H1 (cell line): ENCODE measurements at regions not wholly inside any gene's neighbourhood (a gene's known extent, or its start where the extent isn't known, plus 50 kb on each side); places are given as distances from the start of the nearest gene placed in this dataset.

Experiments
- CTCF ChIA-PET: fragments of 300-600 bp; sonication (Branson Sonifier 250); formaldehyde crosslinking; loops from one replicate; lab custom pipeline; 2021; ENCODE audit not compliant: partially characterized antibody; lab: Charles Lee
- POLR2A ChIA-PET: fragments of 300-600 bp; sonication (Branson Sonifier 250); formaldehyde crosslinking; loops from one replicate; lab custom pipeline; 2021; ENCODE audit warnings: inconsistent platforms; ENCODE audit not compliant: partially characterized antibody; lab: Charles Lee
- DNase-seq, 2 experiments: peaks; one replicate each; pipeline versions ENCODE4 v3.0.0 to v3.0.0-alpha.2; 2010 to 2022; ENCODE audit warnings: low spot score in 2 of 2, low read depth in 1 of 2, mixed read lengths in 1 of 2
- FAIRE-seq: peaks from 2 replicates; lab custom pipeline; 2011; peaks lifted over from hg19 to GRCh38; lab: Jason Lieb, UNC
- H2AFZ ChIP-seq: 2 replicates; pipeline ENCODE4 v1.8.1; 2012; ENCODE audit warnings: low read length, inconsistent platforms
- H2AK5ac ChIP-seq: 2 replicates; pipeline ENCODE4 v1.6.1; 2013; ENCODE audit warnings: low read depth, low read length
- H2BK120ac ChIP-seq: replicated peaks from 2 replicates; pipeline ENCODE3; 2013; ENCODE audit warnings: low read depth, low read length, inconsistent platforms
- H2BK12ac ChIP-seq: 2 replicates; pipeline ENCODE4 v1.6.1; 2013; ENCODE audit warnings: low read depth, low read length
- H2BK15ac ChIP-seq: 2 replicates; pipeline ENCODE4 v1.6.1; 2013; ENCODE audit warnings: low read length
- H2BK20ac ChIP-seq: 2 replicates; pipeline ENCODE4 v1.6.1; 2013; ENCODE audit warnings: low read length
- H2BK5ac ChIP-seq: 2 replicates; pipeline ENCODE4 v1.6.1; 2013; ENCODE audit warnings: low read depth, low read length
- H3K14ac ChIP-seq: 2 replicates; pipeline ENCODE4 v1.6.1; 2013; ENCODE audit warnings: inconsistent platforms; ENCODE audit not compliant: insufficient read length
- H3K18ac ChIP-seq: 2 replicates; pipeline ENCODE4 v1.6.1; 2013; ENCODE audit warnings: low read length; ENCODE audit errors: extremely low read depth
- H3K23ac ChIP-seq: 2 replicates; pipeline ENCODE4 v1.6.1; 2013; ENCODE audit warnings: inconsistent platforms; ENCODE audit not compliant: insufficient read length
- H3K23me2 ChIP-seq: 2 replicates; pipeline ENCODE4 v1.6.1; 2013; ENCODE audit warnings: low read depth, low read length
- H3K27ac ChIP-seq: 2 replicates; pipeline ENCODE4 v1.6.1; 2011; ENCODE audit warnings: low read depth, low read length, inconsistent platforms
- H3K27me3 ChIP-seq, 4 experiments: replicated peaks in 1 of 4; 1 replicate in 1 of 4; 2 replicates in 3 of 4; pipeline versions ENCODE4 v1.6.1 to v1.8.1; 2011 to 2013; ENCODE audit warnings: low read length in 3 of 4, mild to moderate bottlenecking in 3 of 4, inconsistent platforms in 2 of 4, mixed read lengths in 2 of 4, moderate library complexity in 1 of 4; ENCODE audit not compliant: control insufficient read depth in 3 of 4, insufficient read depth in 3 of 4; ENCODE audit errors: extremely low read depth in 1 of 4
- H3K36me3 ChIP-seq, 4 experiments: 2 replicates each; pipeline versions ENCODE4 v1.6.1 to v1.8.1; 2011 to 2013; ENCODE audit warnings: mild to moderate bottlenecking in 4 of 4, low read length in 3 of 4, moderate library complexity in 2 of 4, control low read depth in 1 of 4, inconsistent platforms in 1 of 4; ENCODE audit not compliant: insufficient read depth in 4 of 4, control insufficient read depth in 2 of 4
- H3K4ac ChIP-seq: replicated peaks from 2 replicates; pipeline ENCODE3; 2013; ENCODE audit warnings: low read length, low read depth, mixed read lengths, inconsistent platforms; ENCODE audit not compliant: insufficient read length
- H3K4me1 ChIP-seq, 4 experiments: replicated peaks in 1 of 4; 1 replicate in 1 of 4; 2 replicates in 3 of 4; pipeline versions ENCODE4 v1.6.1 to v1.8.1; 2011 to 2013; ENCODE audit warnings: low read length in 3 of 4, inconsistent platforms in 2 of 4, mixed read lengths in 1 of 4; ENCODE audit not compliant: insufficient read depth in 4 of 4, control insufficient read depth in 3 of 4
- H3K4me2 ChIP-seq, 2 experiments: 2 replicates each; pipeline versions ENCODE4 v1.6.1 to v1.8.1; 2011 to 2013; ENCODE audit warnings: low read depth in 2 of 2, low read length in 2 of 2, control low read depth in 1 of 2, inconsistent platforms in 1 of 2, mild to moderate bottlenecking in 1 of 2; ENCODE audit not compliant: insufficient read depth in 1 of 2
- H3K4me3 ChIP-seq, 4 experiments: fragments of 200-600, 300-600 bp in 1 of 4; sonication (generic), shearing (Covaris generic), sonication (Bioruptor Twin) in 1 of 4; 2 replicates each; pipeline versions ENCODE4 v1.5.1 to v1.8.1; 2011 to 2016; ENCODE audit warnings: low read length in 4 of 4, low read depth in 3 of 4, control low read depth in 2 of 4, inconsistent platforms in 2 of 4, mild to moderate bottlenecking in 2 of 4, mixed read lengths in 1 of 4, moderate library complexity in 1 of 4; ENCODE audit not compliant: insufficient read depth in 2 of 4; ENCODE audit errors: extremely low read depth in 1 of 4
- H3K56ac ChIP-seq: replicated peaks from 2 replicates; pipeline ENCODE3; 2013; ENCODE audit warnings: low read depth, mild to moderate bottlenecking, mixed read lengths, low read length, inconsistent platforms; ENCODE audit not compliant: insufficient read length
- H3K79me1 ChIP-seq: 2 replicates; pipeline ENCODE4 v1.6.1; 2013; ENCODE audit warnings: low read depth, low read length, control low read depth
- H3K79me2 ChIP-seq, 2 experiments: 2 replicates each; pipeline versions ENCODE4 v1.6.1 to v1.8.1; 2012 to 2013; ENCODE audit warnings: low read length in 2 of 2, mild to moderate bottlenecking in 2 of 2, inconsistent platforms in 1 of 2; ENCODE audit not compliant: insufficient read depth in 2 of 2, control insufficient read depth in 1 of 2
- H3K9ac ChIP-seq, 4 experiments: replicated peaks in 1 of 4; 1 replicate in 1 of 4; 2 replicates in 3 of 4; pipeline versions ENCODE4 v1.6.1 to v1.8.1; 2011 to 2013; ENCODE audit warnings: low read depth in 3 of 4, low read length in 3 of 4, control low read depth in 2 of 4, mild to moderate bottlenecking in 2 of 4, moderate library complexity in 2 of 4, inconsistent platforms in 1 of 4; ENCODE audit errors: extremely low read depth in 1 of 4
- H3K9me3 ChIP-seq, 2 experiments: 2 replicates each; pipeline versions ENCODE4 v1.6.1 to v1.8.1; 2012 to 2013; ENCODE audit warnings: mild to moderate bottlenecking in 2 of 2, moderate library complexity in 2 of 2, control low read depth in 1 of 2, inconsistent platforms in 1 of 2, low read depth in 1 of 2, low read length in 1 of 2, mixed read lengths in 1 of 2; ENCODE audit not compliant: insufficient read depth in 2 of 2
- H4K20me1 ChIP-seq, 2 experiments: replicated peaks in 1 of 2; 2 replicates each; pipeline versions ENCODE3 to v1.8.1; 2011 to 2013; ENCODE audit warnings: inconsistent platforms in 2 of 2, low read length in 2 of 2, mild to moderate bottlenecking in 1 of 2; ENCODE audit not compliant: insufficient read depth in 2 of 2, control insufficient read depth in 1 of 2
- H4K5ac ChIP-seq: 2 replicates; pipeline ENCODE4 v1.6.1; 2013; ENCODE audit warnings: low read length, low read depth, mixed read lengths, inconsistent platforms; ENCODE audit not compliant: insufficient read length
- H4K8ac ChIP-seq: 2 replicates; pipeline ENCODE4 v1.8.0; 2013; ENCODE audit warnings: mild to moderate bottlenecking, moderate library complexity, low read length, inconsistent platforms; ENCODE audit not compliant: insufficient read depth; ENCODE audit errors: extremely low read depth
- H4K91ac ChIP-seq: replicated peaks from 2 replicates; pipeline ENCODE3; 2013; ENCODE audit warnings: low read length, mixed read lengths, inconsistent platforms; ENCODE audit not compliant: insufficient read length
- BACH1 ChIP-seq: IDR thresholded peaks from 2 replicates; pipeline ENCODE4 v1.6.1; 2012; ENCODE audit warnings: low read length, improper control_type of control experiment
- CEBPB ChIP-seq: IDR thresholded peaks from 2 replicates; pipeline ENCODE4 v1.6.1; 2012; ENCODE audit warnings: low read depth, low read length
- CTBP2 ChIP-seq: IDR thresholded peaks from 2 replicates; pipeline ENCODE4 v1.7.0; 2011; ENCODE audit warnings: borderline replicate concordance, mild to moderate bottlenecking, moderate library complexity, mixed read lengths, low read length; ENCODE audit not compliant: insufficient read depth, insufficient read length
- EGR1 ChIP-seq: IDR thresholded peaks from 2 replicates; pipeline ENCODE4 v1.6.1; 2011; ENCODE audit warnings: low read depth, low read length, borderline replicate concordance
- GTF2F1 ChIP-seq: IDR thresholded peaks from 2 replicates; pipeline ENCODE4 v1.6.1; 2012; ENCODE audit warnings: low read depth, low read length, improper control_type of control experiment, borderline replicate concordance
- HDAC6 ChIP-seq: IDR thresholded peaks from one replicate; pipeline ENCODE4 v1.7.1; 2012; ENCODE audit warnings: low read depth, mild to moderate bottlenecking, inconsistent platforms, low read length, moderate library complexity
- KDM5A ChIP-seq: fragments of 200-600 bp; IDR thresholded peaks from 2 replicates; pipeline ENCODE4 v1.7.1; 2012; ENCODE audit warnings: mild to moderate bottlenecking, low read length, inconsistent platforms, mixed read lengths
- POU5F1 ChIP-seq: IDR thresholded peaks from 2 replicates; pipeline ENCODE4 v1.6.1; 2011; ENCODE audit warnings: low read depth, mild to moderate bottlenecking, low read length, moderate library complexity
- RNF2 ChIP-seq: fragments of 200-900, 300-1000 bp; sonication (generic); IDR thresholded peaks from 2 replicates; pipeline ENCODE4 v1.7.1; 2016; ENCODE audit warnings: borderline replicate concordance, low read depth, mild to moderate bottlenecking, antibody characterized with exemption, low read length; ENCODE audit not compliant: poor library complexity, severe bottlenecking; ENCODE audit errors: missing control alignments
- SIX5 ChIP-seq: IDR thresholded peaks from 2 replicates; pipeline ENCODE4 v1.6.1; 2011; ENCODE audit warnings: mild to moderate bottlenecking, low read depth, low read length
- SP2 ChIP-seq: IDR thresholded peaks from 2 replicates; pipeline ENCODE4 v1.6.1; 2012; ENCODE audit warnings: mild to moderate bottlenecking, low read length, inconsistent platforms
- WGBS, 2 experiments: shearing (Covaris generic) in 1 of 2; methylation state at CpG; one replicate each; pipeline versions ENCODE4 v1.1.6 to v1.1.7; 2013 to 2015; ENCODE audit warnings: low lambda C conversion rate in 2 of 2, mixed read lengths in 2 of 2, inconsistent platforms in 1 of 2, low coverage in 1 of 2, missing lambda C conversion rate in 1 of 2; ENCODE audit not compliant: insufficient replicate concordance in 2 of 2, insufficient coverage in 1 of 2, insufficient read length in 1 of 2; ENCODE audit errors: extremely low coverage in 1 of 2, missing lambda C conversion rate in 1 of 2; 5-methylcytosine and 5-hydroxymethylcytosine counted together
- TF ChIP-seq, protein P1 (sequence below): IDR thresholded peaks from 2 replicates; pipeline ENCODE4 v1.6.1; 2011; ENCODE audit warnings: low read depth, mild to moderate bottlenecking, low read length; ENCODE audit not compliant: insufficient read depth
- TF ChIP-seq, protein P2 (sequence below): IDR thresholded peaks from 2 replicates; pipeline ENCODE4 v1.6.1; 2011; ENCODE audit warnings: low read length, improper control_type of control experiment

DNA sequence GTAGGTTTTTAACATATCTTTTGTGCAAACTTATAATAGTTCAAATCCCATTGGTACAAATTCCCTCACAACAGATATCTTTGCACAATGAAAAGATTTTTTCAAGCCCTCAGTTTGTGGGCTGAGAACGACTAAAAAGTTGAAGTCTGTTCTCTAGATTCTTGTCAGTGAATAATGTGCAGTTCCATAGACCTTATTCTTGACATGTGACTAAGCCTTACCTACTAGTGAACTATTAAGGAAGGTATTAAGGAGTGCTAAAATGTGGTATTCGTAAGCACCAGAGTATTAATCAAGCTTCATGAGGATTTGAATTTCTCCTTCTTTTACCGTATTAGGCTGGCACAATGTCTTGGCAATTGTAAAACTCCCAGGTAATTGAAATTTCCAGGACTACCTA is 205.6 kb upstream of the DMRTA1 start:
- H3K23ac ChIP-seq, result no peak overlapping the region
- no peak overlapping the region for H2BK20ac ChIP-seq
- no peaks in the 10 kb centered on the region for H3K27me3 ChIP-seq
- H4K91ac ChIP-seq, result no peak overlapping the region
- H4K20me1 ChIP-seq, result no peaks in the 10 kb centered on the region
- H2BK120ac ChIP-seq, result no peak overlapping the region
- CTCF ChIA-PET, result interaction anchor here (0.6 to 0.9 kb wide), 2 partner anchors 427 to 429 kb away, joined by 3 to 4 read pairs; no protein-coding TSS in a partner anchor
- no peak overlapping the region for H4K8ac ChIP-seq
- POLR2A ChIA-PET, result no interaction called here
- no peak overlapping the region for H4K5ac ChIP-seq
- H3K9ac ChIP-seq, result no peak overlapping the region
- H3K56ac ChIP-seq, result no peak overlapping the region
- FAIRE-seq, result no peak
- no peak for DNase-seq
- no peaks in the 10 kb centered on the region for H3K9me3 ChIP-seq
- H2BK15ac ChIP-seq, result no peak overlapping the region
- no peaks in the 10 kb centered on the region for H3K4me1 ChIP-seq
- WGBS, 2 experiments, result 83% methylated on average over 3 of the region's 3 CpGs; no CpG with 5 or more reads in 1 of the 2 experiments
- no peak overlapping the region for H2AK5ac ChIP-seq
- no peak overlapping the region for H3K27ac ChIP-seq
- no peak overlapping the region for H3K14ac ChIP-seq
- H3K79me2 ChIP-seq, result no peaks in the 10 kb centered on the region
- H2BK12ac ChIP-seq, result no peak overlapping the region
- no peaks in the 10 kb centered on the region for H3K36me3 ChIP-seq
- no peak overlapping the region for H3K4me2 ChIP-seq
- no peak overlapping the region for H2BK5ac ChIP-seq
- H3K18ac ChIP-seq, result no peak overlapping the region
- H3K23me2 ChIP-seq, result no peaks in the 10 kb centered on the region
- H2AFZ ChIP-seq, result no peak overlapping the region
- no peaks in the 10 kb centered on the region for H3K79me1 ChIP-seq
- no peak overlapping the region for H3K4me3 ChIP-seq
- no peak overlapping the region for H3K4ac ChIP-seq
- TF ChIP-seq GTF2F1, result no peak
- no peak for TF ChIP-seq CEBPB
- TF ChIP-seq, protein P1, sequence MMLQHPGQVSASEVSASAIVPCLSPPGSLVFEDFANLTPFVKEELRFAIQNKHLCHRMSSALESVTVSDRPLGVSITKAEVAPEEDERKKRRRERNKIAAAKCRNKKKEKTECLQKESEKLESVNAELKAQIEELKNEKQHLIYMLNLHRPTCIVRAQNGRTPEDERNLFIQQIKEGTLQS, result no peak
- no peak for TF ChIP-seq POU5F1
- TF ChIP-seq CTBP2, result no peak
- TF ChIP-seq KDM5A, result no peak
- TF ChIP-seq RNF2, result no peak
- no peak for TF ChIP-seq SIX5
- TF ChIP-seq HDAC6, result no peak
- no peak for TF ChIP-seq BACH1
- TF ChIP-seq SP2, result no peak
- no peak for TF ChIP-seq EGR1
- TF ChIP-seq, protein P2, sequence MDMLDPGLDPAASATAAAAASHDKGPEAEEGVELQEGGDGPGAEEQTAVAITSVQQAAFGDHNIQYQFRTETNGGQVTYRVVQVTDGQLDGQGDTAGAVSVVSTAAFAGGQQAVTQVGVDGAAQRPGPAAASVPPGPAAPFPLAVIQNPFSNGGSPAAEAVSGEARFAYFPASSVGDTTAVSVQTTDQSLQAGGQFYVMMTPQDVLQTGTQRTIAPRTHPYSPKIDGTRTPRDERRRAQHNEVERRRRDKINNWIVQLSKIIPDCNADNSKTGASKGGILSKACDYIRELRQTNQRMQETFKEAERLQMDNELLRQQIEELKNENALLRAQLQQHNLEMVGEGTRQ, result no peak
